Fibroblast of peridontal ligament (primary cell): ENCODE measurements at regions not wholly inside any gene's neighbourhood (a gene's known extent, or its start where the extent isn't known, plus 50 kb on each side); places are given as distances from the start of the nearest gene placed in this dataset.
A peak's percentile ranks its signal among the peaks of the same experiment; 100 is the strongest.
"Not testable (repeated sequence)": the region's sequence is repeated elsewhere in the genome, so short reads cannot be mapped to it uniquely, and the experiment has no call there.

Source experiments
- DNase-seq: peaks from one replicate; pipeline ENCODE4 v3.0.0-alpha.2; 2010; ENCODE audit errors: extremely low read depth

DNA sequence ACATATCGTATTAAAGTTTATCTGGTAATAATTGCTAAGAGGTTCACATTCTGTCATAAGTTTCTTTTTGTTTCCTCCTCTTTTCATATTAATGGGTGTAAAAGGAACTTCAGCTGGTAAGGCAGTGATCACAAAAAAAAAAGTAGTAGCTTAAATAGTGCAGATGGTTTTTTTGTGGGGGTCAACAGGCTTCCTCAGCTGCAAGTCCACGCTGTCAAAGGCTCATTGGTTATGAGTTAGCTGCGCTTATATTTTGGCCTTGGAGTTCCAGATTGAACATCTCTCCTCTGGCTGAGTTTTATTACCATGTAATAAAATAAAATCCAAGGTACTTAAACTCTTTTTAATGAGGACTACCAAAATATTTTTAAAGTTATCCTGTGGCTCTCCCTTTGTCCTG, 277.0 kb upstream of the ZEB2 start:
- no peak for DNase-seq

DNA sequence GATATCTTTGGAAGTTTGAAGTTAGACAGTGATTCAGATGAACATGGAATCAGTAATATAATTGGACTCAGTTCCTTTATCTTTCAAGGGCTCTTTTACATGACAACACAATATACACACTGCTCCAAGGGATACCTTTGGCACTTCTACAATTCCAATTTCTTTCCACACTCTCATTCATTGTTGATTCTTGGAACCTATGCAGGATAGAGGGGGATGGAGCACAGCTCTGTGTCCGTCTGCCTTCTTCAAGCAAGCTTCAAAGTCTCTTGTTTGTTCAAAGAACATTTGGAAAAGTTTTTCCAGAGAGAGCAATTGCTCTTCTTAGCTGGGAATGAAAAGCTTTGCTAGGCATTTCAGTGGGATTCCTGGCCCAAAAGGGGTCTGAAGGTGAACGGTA, 276.2 kb upstream of the ZEB2 start:
- DNase-seq: no peak

GRCh38 chr2:144785253-144785652, 265.3 kb upstream of the ZEB2 start:
- DNase-seq: no peak

- peak; percentile 87 for DNase-seq
These were observed 261.1 kb upstream of the ZEB2 start for GRCh38 chr2:144780983-144781382.

GRCh38 chr2:144776766-144777165, 256.8 kb upstream of the ZEB2 start:
- DNase-seq: peak; percentile 51

- DNase-seq: no peak
These were observed 254.9 kb upstream of the ZEB2 start for GRCh38 chr2:144774809-144775208.

- no peak for DNase-seq
These were observed 251.4 kb upstream of the ZEB2 start for GRCh38 chr2:144771348-144771747.

DNA sequence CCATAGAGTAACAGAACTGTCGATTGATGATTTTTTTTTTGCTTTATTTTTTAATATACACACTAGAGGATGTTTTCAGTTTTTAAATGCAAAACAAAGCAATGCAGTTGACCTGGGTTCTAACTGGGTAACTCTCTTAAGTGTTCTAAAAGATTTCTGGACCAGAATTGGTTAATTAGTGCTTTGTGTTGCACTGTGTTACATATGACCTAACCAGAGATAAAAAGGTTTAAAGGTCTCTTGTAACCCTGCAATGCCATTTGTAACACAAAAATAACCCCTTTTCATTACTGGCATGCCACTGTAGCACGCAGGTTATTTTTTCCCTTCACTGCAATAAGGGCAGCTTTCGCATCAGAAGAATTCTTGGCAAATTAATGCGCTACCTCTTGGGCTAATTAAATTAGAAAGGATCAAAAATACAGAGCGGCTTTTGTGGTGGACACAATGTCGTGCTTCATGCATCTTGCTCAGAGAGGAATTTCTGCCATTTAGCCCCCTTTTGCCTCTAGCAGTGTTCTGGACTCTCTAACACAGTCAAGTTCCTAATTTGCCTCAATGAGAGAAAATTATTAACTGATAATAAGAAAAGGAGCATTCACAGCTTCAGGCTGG, 250.8 kb upstream of the ZEB2 start:
- DNase-seq: no peak

DNA sequence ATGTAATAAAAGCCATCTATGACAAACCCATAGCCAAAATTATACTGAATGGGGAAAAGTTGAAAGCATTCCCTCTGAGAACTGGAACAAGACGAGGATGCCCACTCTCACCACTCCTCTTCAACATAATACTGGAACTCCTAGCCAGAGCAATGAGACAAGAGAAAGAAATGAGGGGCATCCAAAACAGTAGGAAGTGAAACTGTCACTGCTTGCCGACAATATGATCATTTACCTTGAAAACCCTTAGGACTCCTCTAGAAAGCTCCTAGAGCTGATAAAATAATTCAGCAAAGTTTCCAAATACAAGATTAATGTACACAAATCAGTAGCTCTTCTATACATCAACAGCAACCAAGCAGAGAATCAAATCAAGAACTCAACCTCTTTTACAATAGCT, 241.0 kb upstream of the ZEB2 start:
- DNase-seq: not testable (repeated sequence)

DNA sequence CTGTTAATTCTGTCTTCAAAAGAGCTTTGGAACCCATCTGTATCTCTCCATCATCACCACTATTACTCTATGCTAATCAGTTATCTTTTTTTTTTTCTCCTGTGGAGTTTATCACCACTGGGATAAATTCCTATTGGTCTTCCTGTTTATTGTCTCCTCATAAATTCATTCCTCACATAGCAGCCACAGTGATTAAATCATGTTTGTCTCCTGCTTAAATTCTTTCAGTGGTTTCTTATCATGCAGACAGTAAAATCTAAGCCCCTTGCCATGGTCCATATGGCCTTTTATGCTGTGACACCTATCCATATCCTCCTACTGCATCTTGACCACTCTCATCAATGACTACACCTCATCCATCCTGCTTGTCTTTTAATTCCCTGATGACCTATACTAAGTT, 239.8 kb upstream of the ZEB2 start:
- no peak for DNase-seq

DNA sequence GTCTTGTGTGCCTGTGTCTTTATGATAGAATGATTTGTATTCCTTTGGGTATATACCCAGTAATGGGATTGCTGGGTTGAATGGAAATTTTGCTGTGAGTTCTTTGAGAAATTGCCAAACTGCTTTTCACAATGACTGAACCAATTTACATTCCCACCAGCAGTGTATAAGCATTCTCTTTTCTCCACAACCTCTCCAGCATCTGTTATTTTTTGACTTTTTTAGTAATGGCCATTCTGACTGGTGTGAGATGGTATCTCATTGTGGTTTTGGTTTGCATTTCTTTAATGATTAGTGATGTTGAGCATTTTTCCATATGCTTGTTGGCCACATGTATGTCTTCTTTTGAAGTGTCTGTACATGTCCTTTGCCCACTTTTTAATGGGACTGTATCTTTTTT, 238.3 kb upstream of the ZEB2 start:
- not testable (repeated sequence) for DNase-seq

DNA sequence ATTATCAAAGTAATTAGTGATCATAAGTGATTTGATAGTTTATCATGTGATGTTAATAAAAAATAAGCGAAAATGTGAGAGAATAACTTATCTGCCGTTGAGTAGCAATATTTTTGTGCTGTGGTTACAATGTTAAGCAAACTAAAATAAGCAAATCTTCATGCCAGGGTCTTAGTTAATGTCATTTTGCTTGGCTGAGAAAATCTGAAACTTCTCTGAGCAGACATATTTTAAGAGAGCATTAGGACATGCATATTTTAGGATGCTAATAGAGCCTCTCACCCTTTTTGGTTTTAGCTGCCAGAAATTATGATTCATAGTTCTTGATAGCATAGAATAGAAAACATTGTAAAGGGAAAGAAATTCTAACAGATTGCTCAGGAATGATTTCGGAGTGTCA, 233.5 kb upstream of the ZEB2 start:
- DNase-seq: peak; percentile 43

- no peak for DNase-seq
These were observed 231.4 kb upstream of the ZEB2 start for GRCh38 chr2:144751142-144751905.

DNA sequence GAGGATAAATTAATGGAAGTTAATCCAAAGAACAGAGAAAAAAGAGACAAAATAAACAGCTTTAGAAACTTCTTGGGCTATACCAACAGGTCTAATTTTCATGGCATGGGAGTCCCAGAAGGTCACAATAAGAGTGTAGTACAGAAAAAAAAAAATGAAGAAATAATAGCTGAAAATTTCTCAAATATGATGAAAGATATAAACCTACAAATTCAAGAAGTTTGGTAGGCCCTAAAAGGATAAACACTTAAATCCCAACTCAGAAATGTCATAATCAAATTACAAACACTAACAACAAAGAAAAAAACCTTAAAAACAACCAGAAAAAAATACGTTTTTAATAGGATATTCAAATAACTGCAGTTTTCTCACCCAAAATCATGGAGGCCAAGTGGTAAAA, 229.3 kb upstream of the ZEB2 start:
- no peak for DNase-seq

DNA sequence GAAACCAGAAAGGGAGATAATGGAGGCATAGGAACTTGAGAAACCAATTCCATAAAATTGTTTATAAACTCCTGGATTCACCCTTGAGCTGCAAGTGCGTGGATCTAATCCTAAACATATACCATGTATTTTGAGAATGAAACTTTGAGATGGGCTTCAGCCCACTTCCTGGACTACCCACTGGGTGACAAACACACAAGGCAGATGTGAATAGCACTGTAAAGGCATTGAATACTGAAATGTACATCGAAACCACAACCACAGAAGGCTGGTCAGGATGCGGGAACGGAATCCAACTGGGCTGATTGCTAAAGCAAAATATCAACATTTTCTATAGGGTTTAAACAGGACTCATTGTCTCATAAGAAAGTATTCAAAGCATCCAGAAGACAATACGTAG, 228.5 kb upstream of the ZEB2 start:
- DNase-seq: no peak

GRCh38 chr2:144747571-144747970, 227.7 kb upstream of the ZEB2 start:
- DNase-seq: no peak

DNA sequence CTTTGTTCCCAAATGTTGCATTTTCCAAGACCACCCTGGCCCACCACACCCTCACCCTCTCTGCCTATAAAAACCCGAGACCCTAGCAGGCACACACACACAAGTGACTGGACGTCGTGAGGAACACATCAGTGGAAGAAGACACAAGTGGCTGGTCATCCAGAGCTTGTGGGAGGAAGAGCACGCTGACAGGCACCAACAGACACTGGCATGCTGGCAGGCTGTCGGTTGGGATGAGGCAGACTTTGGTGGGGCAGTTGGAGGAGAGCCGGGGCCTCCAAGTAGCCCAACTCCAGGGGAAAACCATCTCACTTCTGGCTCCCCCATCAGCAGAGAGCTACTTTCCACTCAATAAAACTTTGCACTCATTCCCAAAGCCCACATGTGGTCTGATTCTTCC, 225.5 kb upstream of the ZEB2 start:
- no peak for DNase-seq

- DNase-seq: no peak
These were observed 218.8 kb upstream of the ZEB2 start for GRCh38 chr2:144738749-144739148.

DNA sequence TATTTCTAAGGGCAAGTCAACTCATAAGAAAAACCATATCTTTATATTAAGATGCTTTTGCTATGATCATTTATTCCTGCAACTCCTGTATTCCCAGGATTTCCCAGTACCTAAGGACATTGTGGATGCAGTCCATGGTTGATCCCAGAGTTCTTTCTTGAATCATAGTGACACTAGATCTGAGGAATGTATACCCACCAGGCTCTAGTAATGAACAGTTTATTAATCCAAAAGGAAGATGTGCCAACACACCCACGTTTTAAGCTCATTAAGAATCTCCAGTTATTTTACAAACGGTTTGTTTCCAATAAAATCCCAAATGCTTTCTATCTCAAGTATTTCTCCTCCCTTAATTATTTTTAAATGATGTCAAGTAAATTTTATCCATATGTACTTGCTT, 210.8 kb upstream of the ZEB2 start:
- no peak for DNase-seq

GRCh38 chr2:144724460-144724859, 204.5 kb upstream of the ZEB2 start:
- not testable (repeated sequence) for DNase-seq

DNA sequence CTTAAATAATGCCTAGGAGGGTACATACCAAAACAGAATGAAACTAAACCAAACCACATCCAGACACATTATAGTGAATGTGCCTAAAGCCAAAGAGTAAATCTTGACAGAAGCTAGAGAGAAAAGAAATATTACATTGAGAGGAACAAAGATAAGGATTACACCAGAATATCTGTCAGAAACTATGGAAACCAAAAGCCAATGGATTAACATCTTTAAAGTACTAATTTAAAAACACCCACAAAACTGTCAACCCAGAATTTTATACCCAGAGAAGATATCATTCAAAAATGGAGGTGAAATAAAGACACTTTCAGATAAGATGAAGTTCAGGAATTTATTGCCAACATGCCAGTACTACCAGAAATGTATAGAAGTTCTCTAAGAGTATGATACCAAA, 198.5 kb upstream of the ZEB2 start:
- DNase-seq: no peak

DNA sequence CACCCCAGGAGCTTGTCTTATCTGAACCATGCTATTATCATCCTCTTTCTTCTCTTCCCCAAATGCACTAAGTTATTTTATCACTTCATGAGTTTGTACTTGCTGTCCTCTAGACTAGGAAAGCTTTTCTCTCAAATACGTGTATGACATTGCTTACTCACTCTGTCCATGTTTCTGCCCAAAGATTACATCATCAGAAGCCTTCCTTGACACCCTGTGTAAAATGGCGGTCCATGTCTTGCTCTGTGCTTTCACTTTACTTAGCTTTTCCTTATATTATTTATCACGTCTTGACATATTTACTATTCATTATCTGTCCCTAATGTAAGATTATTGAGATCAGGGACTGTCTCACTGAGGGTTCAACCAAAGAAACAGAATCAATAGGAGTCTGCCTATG, 196.1 kb upstream of the ZEB2 start:
- DNase-seq: no peak

DNA sequence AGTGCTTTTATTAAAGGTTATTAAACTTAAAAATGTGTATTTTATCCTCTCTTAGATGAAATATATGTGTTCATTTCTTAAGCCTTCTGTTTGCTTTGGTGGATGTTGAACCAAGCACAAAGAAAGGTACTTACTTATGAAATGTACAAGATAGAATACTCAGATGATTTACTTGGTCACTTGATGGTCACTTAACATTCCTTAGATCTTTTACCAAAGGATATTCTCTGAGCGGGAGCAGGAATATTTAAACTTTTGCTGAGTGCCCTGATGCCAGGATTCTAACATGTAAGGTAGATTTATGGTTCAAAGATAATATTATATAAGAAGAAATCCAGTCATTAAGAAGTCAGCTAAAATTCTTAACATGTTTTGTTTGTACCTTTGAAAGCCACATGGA, 193.5 kb upstream of the ZEB2 start:
- DNase-seq: no peak

DNA sequence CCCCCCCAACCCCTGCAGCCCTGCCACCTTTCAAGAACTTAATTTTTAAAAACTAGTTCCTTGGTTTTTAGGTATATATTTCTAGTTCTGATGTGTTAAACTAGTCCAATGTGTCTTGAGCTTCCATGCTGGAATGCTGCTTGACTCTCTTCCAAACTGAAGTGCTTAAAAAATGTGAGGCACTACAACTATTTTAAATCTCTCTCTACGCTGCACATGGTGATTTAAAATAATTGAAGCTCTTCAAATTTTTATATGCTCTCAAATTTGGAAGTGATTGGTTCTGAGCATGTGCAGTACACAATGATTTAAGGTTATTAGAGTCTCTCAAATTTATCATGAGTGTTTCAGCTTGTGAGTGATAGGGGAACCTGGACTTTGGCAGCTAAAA, 192.6 kb upstream of the ZEB2 start:
- DNase-seq: peak; percentile 67
